Testis (tissue), 2 donors: ENCODE measurements at regions not wholly inside any gene's neighbourhood (a gene's known extent, or its start where the extent isn't known, plus 50 kb on each side); places are given as distances from the start of the nearest gene placed in this dataset.

Source experiments
- DNase-seq: peaks from one replicate; pipeline ENCODE4 v3.0.0-alpha.2; 2019
- H3K27ac ChIP-seq, 2 donors: fragments of 200-600 bp; sonication (generic); one replicate each; pipeline ENCODE4 v1.5.1; 2019
- H3K27me3 ChIP-seq: fragments of 200-600 bp; sonication (generic); one replicate; pipeline ENCODE4 v1.5.1; 2019
- H3K36me3 ChIP-seq: fragments of 200-600 bp; sonication (generic); one replicate; pipeline ENCODE4 v1.5.1; 2017; ENCODE audit warnings: low read depth; ENCODE audit errors: missing control alignments
- H3K4me1 ChIP-seq: fragments of 200-600 bp; sonication (generic); one replicate; pipeline ENCODE4 v1.5.1; 2019
- H3K4me3 ChIP-seq, 2 donors: fragments of 200-600 bp; sonication (generic); one replicate each; pipeline ENCODE4 v1.5.1; 2017 to 2019
- H3K9me3 ChIP-seq: fragments of 200-600 bp; sonication (generic); one replicate; pipeline ENCODE4 v1.5.1; 2017
- POLR2A ChIP-seq: fragments of 450-650 bp; IDR thresholded peaks from one replicate; pipeline ENCODE4 v1.6.1; 2017; ENCODE audit warnings: antibody characterized with exemption, mild to moderate bottlenecking, moderate library complexity
- WGBS, 2 donors: methylation state at CpG; one replicate each; pipeline ENCODE4 v1.1.5; 2018; 5-methylcytosine and 5-hydroxymethylcytosine counted together
- intact Hi-C: fragments of 100-400 bp; cut with DNase I; formaldehyde crosslinking; loops from one replicate; pipeline ENCODE4 v1.15.1; 2023; ENCODE audit warnings: low total_unique reads
- TF ChIP-seq, protein P1 (sequence below), 3 experiments: fragments of 450-650 bp in 2 of 3; fragments of 200-600 bp in 1 of 3; sonication (generic) in 1 of 3; IDR thresholded peaks; one replicate each; pipeline ENCODE4 v1.5.1; 2016 to 2019; ENCODE audit warnings: antibody characterized with exemption in 3 of 3, mild to moderate bottlenecking in 2 of 3, moderate library complexity in 1 of 3

DNA sequence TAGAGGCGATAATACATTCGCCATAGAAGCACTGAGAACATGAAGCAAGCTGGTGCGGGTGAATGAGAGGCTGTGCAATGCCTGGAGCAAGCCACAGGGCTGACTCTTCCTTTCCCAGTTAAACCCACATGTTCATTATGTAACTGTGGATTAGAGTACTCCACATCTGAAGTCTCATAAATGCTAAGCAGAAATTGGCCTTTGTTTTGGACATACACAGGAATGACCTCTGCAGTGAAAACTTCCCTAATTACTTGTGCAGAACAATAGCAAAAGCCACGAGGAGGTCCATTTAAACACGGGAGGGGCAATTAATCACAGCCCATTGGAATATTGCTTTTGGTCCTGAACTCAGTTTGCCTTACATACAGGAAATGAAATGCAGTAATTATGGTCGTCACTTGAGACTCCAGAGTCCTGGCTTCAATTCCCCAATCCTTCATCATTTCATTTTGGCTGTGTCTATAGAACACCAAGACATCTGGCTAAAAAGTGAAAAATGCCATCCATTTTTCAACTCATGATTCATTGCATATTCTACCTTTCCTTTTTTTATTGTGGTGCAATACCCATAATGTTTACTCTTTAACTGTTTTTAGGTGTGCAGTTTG, 78.7 kb upstream of the CXCL12 start:
- Histone ChIP-seq H3K27me3 (no peaks in the 10 kb centered on the region), H3K27ac (no peak overlapping the region), H3K4me3 (no peak overlapping the region), H3K4me1 (peaks cover 17% of the 10 kb centered on the region), H3K9me3 (no peaks in the 10 kb centered on the region), H3K36me3 (no peaks in the 10 kb centered on the region)
- intact Hi-C loops, result no loop called here
- DNase-seq, result no peak
- no peak for TF ChIP-seq POLR2A
- TF ChIP-seq, protein P1, sequence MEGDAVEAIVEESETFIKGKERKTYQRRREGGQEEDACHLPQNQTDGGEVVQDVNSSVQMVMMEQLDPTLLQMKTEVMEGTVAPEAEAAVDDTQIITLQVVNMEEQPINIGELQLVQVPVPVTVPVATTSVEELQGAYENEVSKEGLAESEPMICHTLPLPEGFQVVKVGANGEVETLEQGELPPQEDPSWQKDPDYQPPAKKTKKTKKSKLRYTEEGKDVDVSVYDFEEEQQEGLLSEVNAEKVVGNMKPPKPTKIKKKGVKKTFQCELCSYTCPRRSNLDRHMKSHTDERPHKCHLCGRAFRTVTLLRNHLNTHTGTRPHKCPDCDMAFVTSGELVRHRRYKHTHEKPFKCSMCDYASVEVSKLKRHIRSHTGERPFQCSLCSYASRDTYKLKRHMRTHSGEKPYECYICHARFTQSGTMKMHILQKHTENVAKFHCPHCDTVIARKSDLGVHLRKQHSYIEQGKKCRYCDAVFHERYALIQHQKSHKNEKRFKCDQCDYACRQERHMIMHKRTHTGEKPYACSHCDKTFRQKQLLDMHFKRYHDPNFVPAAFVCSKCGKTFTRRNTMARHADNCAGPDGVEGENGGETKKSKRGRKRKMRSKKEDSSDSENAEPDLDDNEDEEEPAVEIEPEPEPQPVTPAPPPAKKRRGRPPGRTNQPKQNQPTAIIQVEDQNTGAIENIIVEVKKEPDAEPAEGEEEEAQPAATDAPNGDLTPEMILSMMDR (IDR thresholded peaks at IDR 0.05), result no peak
- 61 to 69% methylated on average over 6 of the region's 6 CpGs for WGBS, 2 donors

DNA sequence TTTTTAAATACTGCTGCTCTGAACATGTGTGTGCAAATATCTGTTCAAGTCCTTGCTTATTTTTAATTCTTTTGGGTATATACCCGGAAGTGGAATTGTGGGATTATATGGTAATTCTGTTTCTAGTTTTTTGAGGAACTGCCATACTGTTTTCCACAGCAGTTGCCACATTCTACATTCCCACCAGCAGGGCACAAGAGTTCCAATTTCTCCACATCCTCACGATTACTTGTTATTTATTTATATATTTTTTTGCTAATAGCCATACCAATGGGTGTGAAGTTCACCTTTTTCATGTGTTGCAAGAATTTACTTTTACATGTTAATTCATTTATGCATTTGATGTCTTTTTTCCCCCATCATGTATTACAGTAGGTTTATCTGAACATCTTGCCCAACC, 79.6 kb upstream of the CXCL12 start:
- peaks cover 8% of the 10 kb centered on the region for H3K4me1 ChIP-seq
- DNase-seq, result no peak
- intact Hi-C loops, result no loop called here
- no peaks in the 10 kb centered on the region for H3K9me3 ChIP-seq
- H3K36me3 ChIP-seq, result no peaks in the 10 kb centered on the region
- no peaks in the 10 kb centered on the region for H3K27me3 ChIP-seq
- WGBS, 2 donors, result 41 to 48% methylated on average over 2 of the region's 2 CpGs
- TF ChIP-seq, protein P1 (IDR thresholded peaks at IDR 0.05), result no peak
- TF ChIP-seq POLR2A, result no peak
- no peak overlapping the region for H3K4me3 ChIP-seq
- no peak overlapping the region for H3K27ac ChIP-seq

DNA sequence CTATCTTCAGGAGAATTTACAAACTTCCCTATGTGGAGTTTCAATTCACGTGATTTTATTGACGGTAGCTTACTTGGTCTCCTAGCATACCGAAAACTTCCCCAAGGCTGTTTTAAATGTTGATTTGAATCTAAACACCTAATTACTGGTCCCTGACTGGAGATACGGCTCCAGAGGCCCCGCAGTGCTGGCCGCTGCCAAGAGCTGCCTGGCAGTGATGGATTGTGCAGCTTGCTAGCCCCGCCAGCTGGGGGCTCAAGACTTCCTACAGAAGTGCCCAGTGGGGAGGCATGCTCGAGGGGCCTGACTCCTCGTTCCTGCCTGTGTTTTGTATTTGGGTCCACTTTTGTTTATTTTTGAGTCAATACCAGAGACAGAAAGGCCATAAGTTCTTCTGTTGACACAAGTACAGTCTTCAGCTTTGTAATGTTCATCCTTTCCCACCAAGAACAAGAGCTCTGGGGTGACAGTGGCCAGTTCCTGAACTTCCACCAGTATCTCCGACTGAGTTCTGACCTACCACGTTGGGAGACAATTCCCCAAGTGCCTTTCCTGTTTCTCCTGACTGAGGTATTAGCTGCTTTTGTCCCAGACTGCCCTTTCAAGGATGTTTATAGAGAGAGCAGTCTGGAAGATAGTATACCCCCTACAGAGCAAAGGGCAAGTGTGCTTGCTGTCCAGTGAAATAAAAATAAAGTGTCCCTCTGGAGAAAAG, 80.7 kb upstream of the CXCL12 start:
- H3K27me3 ChIP-seq, result no peaks in the 10 kb centered on the region
- no peaks in the 10 kb centered on the region for H3K36me3 ChIP-seq
- WGBS, 2 donors, result 57 to 74% methylated on average over 11 of the region's 11 CpGs
- TF ChIP-seq POLR2A, result no peak
- TF ChIP-seq, protein P1 (IDR thresholded peaks at IDR 0.05), result no peak
- H3K4me1 ChIP-seq, result no peaks in the 10 kb centered on the region
- no peak for DNase-seq
- intact Hi-C loops, result no loop called here
- no peak overlapping the region for H3K27ac ChIP-seq
- H3K4me3 ChIP-seq, result no peak overlapping the region
- no peaks in the 10 kb centered on the region for H3K9me3 ChIP-seq

DNA sequence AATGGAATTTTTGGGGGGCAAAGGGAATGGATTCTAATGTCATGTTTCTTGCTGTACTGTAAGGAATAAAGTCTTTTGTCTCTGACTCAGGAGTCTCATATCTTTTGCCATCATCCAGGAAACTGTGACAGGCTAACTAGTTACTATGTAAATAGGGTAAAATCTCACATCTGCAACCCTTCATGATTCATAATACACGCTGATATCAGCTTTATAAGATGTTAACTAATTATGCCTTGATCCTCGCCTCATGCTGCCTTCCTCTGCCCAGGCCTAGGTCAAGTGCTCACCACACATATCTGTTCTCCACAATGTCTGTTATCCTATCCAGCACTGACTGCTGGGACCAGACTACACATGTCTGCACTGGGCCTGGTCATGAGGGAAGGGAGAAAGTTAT, 81.3 kb upstream of the CXCL12 start:
- TF ChIP-seq, protein P1 (IDR thresholded peaks at IDR 0.05), result no peak
- TF ChIP-seq POLR2A, result no peak
- DNase-seq, result no peak

DNA sequence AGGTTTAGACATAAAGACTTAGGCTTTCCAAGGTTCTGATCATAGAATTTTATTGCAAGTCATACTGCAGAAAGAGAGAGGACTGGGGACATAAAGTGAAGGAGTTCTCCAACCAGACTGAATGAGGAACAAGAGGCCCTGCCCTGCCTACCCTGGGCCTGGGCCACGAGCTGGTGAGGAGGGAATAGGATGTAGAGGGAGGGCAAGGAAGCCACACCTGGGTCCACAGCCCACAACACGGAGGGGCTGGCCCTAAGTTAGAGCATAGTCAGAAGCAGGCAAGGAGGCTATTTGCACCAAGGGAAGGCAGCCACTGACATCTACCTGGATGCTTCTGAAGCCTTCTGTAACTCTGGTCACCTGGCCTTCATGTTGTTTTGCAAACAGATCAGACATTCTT, 82.2 kb upstream of the CXCL12 start:
- H3K4me1 ChIP-seq, result no peaks in the 10 kb centered on the region
- H3K36me3 ChIP-seq, result no peaks in the 10 kb centered on the region
- H3K27ac ChIP-seq, result no peak overlapping the region
- WGBS, 2 donors, result 80 to 81% methylated on average over 2 of the region's 2 CpGs
- DNase-seq, result no peak
- H3K9me3 ChIP-seq, result no peaks in the 10 kb centered on the region
- intact Hi-C loops, result no loop called here
- TF ChIP-seq, protein P1 (IDR thresholded peaks at IDR 0.05), result no peak
- TF ChIP-seq POLR2A, result no peak
- no peak overlapping the region for H3K4me3 ChIP-seq
- no peaks in the 10 kb centered on the region for H3K27me3 ChIP-seq

More for the DNA sequence above, 81.3 kb upstream of the CXCL12 start:
- intact Hi-C loops, result no loop called here
- Histone ChIP-seq H3K4me1 (no peaks in the 10 kb centered on the region), H3K9me3 (no peaks in the 10 kb centered on the region), H3K27ac (no peak overlapping the region), H3K27me3 (no peaks in the 10 kb centered on the region), H3K36me3 (no peaks in the 10 kb centered on the region), H3K4me3 (no peak overlapping the region)
- 84 to 91% methylated on average over 2 of the region's 2 CpGs for WGBS, 2 donors
